ENCODE measurements at regions not wholly inside any gene's neighbourhood (a gene's known extent, or its start where the extent isn't known, plus 50 kb on each side); places are given as distances from the start of the nearest gene placed in this dataset.
"Not testable (repeated sequence)": the region's sequence is repeated elsewhere in the genome, so short reads cannot be mapped to it uniquely, and the experiment has no call there.

- no peak for DNase-seq
Measured at GRCh38 chr1:191025896-191026642, 548.4 kb upstream of the BRINP3 start.

- no peak for DNase-seq
Measured at GRCh38 chr1:191026828-191027227, 549.2 kb upstream of the BRINP3 start.

- no peak for DNase-seq
Measured at GRCh38 chr1:191034132-191034531, 556.5 kb upstream of the BRINP3 start.

GRCh38 chr1:191043066-191043465 lies 565.4 kb upstream of the BRINP3 start:
- DNase-seq: no peak

GRCh38 chr1:191049781-191050180 lies 572.1 kb upstream of the BRINP3 start:
- no peak for DNase-seq

GRCh38 chr1:191052888-191053287 lies 575.2 kb upstream of the BRINP3 start:
- DNase-seq: no peak

DNA sequence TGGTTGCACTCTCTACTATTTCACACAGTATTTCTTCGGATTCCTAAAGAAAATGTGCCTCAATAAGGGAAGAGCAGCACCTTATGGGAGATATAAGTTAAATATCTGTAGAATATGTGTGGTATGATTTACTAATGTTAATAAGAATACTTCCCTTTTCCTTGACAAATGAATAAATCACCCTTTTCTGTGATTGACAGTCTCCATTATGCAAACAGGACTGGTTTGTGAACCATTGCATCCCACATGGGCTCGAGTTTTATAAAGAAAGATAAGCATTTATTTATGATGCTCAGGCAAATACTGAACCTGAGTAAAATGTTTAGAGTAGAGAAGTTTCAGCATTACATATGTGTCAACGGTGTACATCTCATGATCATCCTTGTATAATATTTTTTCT lies 587.7 kb upstream of the BRINP3 start:
- no peak for DNase-seq

GRCh38 chr1:191065771-191066170 lies 588.1 kb upstream of the BRINP3 start:
- DNase-seq: no peak

GRCh38 chr1:191074881-191075280 lies 597.2 kb upstream of the BRINP3 start:
- DNase-seq: no peak

- not testable (repeated sequence) for DNase-seq
Measured at GRCh38 chr1:191083090-191083489, 605.4 kb upstream of the BRINP3 start.

- DNase-seq: no peak
Measured at GRCh38 chr1:191085121-191085520, 607.5 kb upstream of the BRINP3 start.

- DNase-seq: no peak
Measured at GRCh38 chr1:191086910-191087309, 609.2 kb upstream of the BRINP3 start.

DNA sequence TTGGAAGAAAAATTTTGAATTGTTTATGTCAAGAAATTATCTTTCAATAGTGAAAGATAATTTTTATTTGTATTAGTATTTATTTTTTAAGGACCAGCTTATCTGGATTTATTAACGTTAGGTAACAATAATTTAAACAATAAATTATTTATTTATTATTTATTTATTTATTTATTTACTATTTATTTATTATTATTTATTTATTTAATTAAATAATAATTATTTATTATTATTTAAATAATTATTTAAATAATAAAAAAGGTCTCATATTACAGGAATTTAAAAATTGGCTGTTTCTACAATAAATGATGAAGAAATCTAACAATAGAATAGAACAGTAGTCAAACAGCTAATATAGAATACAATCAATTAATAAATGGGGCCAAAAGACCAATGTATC lies 618.7 kb upstream of the BRINP3 start:
- DNase-seq: no peak

DNA sequence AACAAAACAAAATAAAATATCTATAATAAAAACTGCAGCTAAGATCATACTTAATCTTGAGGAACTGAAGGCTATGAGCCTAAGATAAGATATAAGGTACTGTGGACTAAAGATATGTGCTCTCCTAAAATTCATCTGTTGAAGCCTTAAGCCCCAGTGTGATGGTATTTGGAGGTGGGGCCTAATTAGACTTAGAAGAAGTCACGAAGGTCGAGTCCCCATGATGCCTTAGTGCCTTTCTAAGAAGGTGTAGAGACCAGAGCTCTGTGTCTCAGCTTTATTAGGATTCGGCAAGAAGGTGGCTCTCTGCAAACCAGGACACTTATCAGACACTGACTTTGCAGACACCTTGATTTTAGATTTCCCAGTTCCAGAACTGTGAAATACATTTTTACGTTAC lies 622.0 kb upstream of the BRINP3 start:
- no peak for DNase-seq

- no peak for DNase-seq
Measured at GRCh38 chr1:191101960-191102359, 624.3 kb upstream of the BRINP3 start.

- DNase-seq: no peak
Measured at GRCh38 chr1:191125950-191126349, 648.3 kb upstream of the BRINP3 start.

- DNase-seq: no peak
Measured at GRCh38 chr1:191134796-191135195, 657.1 kb upstream of the BRINP3 start.

DNA sequence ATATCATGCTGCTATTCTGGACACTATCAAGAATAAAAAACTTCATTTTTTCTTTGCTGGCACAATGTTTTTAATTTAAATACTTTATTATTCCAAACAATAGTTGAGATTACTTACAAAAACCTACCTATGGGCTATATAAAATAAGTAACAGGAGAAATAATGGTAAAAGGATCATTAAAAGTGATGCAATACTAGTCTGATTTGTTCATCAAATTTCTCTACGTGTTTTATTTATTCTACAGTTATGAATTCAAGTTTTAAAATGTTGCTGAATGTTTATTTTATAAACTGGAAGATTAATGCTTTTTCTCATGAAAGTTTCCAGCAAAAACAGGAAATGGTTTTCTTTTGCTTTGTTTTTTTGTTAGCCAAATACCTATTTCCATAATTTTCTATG lies 662.4 kb upstream of the BRINP3 start:
- no peak for DNase-seq

GRCh38 chr1:191142748-191143147 lies 665.1 kb upstream of the BRINP3 start:
- DNase-seq: no peak

DNA sequence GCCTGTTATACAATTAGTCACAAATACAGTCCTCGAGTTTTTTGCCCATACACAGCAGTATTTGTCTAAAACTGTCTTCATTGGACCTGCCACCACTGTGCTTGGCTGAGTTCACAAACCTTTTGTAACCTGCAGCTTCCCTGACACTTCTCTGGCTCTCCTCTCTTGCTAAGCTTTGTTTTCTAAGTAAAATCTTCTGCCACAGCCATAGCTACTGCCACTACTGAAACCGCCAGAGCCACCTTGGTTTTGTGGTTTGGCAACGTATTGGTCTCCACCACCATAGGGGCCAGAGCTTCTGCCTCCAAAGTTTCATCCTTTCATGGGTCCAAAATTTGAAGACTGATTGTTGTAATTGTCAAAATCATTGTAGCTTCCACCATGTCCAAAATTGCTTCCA lies 668.2 kb upstream of the BRINP3 start:
- no peak for DNase-seq

GRCh38 chr1:191151321-191151807 lies 673.7 kb upstream of the BRINP3 start:
- no peak for DNase-seq

DNA sequence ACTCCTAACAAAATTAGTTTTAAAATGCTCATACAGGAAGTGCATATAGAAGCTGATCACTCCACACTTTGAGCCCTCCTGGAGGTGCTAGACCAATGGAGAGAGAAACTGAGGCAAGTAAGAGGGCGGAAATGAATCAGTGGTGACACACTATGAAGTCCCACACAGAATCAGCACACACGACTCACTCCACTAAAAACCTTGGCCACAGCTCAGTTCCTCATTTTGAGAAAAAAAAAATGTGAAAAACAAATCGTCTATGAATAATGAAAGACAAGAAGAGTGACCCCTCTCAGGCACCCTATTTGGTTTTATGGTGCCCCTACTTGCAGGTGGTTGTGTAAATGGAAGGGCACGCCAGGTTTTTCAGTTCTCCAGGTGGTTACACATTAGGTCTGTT lies 675.1 kb upstream of the BRINP3 start:
- DNase-seq: no peak

GRCh38 chr1:191155178-191155577 lies 677.5 kb upstream of the BRINP3 start:
- DNase-seq: no peak

DNA sequence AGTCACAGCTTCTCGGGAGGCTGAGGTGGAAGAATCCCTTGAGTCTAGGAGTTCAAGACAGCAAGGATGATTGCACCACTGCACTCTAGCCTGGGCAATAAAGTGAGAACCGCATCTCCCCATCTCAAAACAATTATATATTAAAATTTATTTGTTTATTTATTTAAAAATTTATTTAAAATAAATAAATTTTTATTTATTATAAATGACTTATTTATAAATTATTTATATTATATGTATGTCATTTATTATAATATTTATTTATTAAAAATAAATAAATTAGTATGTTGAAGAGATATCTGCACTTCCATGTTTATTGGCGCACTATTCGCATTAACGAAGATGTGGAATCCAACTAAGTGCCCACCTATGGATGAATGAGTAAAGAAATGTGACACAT lies 683.2 kb upstream of the BRINP3 start:
- no peak for DNase-seq

DNA sequence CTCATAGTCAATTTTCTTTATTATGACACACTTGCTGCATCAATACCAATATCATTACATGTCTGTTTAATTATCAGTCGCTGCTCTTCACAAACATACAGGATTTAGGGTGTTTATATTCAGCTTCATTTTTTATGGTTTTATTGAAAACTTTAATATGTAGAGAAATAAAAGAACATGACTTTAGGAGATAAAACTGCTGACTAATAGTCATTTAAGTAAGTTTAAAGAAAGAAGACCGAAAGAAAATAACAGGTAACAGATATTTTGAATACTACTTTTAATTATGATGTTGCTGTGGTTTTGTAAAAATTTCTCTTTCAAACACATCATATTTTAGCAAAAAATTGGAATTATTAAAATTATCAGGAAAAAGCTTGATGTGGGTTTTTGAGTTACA lies 685.1 kb upstream of the BRINP3 start:
- no peak for DNase-seq

All from SHP77 (cell line).